ENCODE measurements at regions not wholly inside any gene's neighbourhood (a gene's known extent, or its start where the extent isn't known, plus 50 kb on each side); places are given as distances from the start of the nearest gene placed in this dataset.
"Not testable (repeated sequence)": the region's sequence is repeated elsewhere in the genome, so short reads cannot be mapped to it uniquely, and the experiment has no call there.

GRCh38 chr15:77930490-77930889, 147.0 kb downstream of the TBC1D2B start:
- H3K36me3 ChIP-seq (replicated peaks; ENCODE audit: insufficient read depth, low read length); H3K9ac ChIP-seq (ENCODE audit: low read length); H3K4me3 ChIP-seq (ENCODE audit: low read length); H3K9me2 ChIP-seq (replicated peaks; ENCODE audit: insufficient read depth, low read length); H3K4me2 ChIP-seq (ENCODE audit: low read depth, low read length); H3K27ac ChIP-seq (ENCODE audit: low read length); H3K79me2 ChIP-seq (ENCODE audit: low read length); H4K20me1 ChIP-seq (ENCODE audit: insufficient read depth, low read length); DNase-seq; H3K27me3 ChIP-seq (replicated peaks; ENCODE audit: insufficient read depth, low read length); H3F3A ChIP-seq (ENCODE audit: insufficient read depth, low read length); H3K4me1 ChIP-seq (ENCODE audit: low read length); H3K9me3 ChIP-seq (replicated peaks; ENCODE audit: insufficient read depth, low read length); H2AFZ ChIP-seq (ENCODE audit: low read length): not testable (repeated sequence)

DNA sequence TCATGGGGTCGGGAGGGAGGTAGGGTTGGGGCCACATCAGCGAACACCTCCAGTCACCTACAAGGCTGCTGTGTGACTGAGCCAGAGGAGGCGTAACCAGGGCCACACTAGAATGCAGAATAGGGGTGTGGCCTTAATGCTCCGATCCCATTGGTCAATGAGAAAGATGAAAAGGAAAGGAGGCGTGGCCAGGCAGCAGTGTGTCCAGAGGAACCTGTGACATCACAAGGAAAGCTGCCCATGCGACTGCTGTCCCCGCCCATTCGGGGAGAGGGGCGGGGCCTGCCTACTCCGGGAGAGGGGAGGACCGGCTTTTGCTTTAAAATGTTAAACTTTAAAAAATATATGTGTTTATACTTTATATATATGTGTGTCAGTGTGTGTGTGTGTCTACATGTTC, 150.7 kb downstream of the TBC1D2B start:
- H3K4me1 ChIP-seq (ENCODE audit: low read length); H3K9me2 ChIP-seq (replicated peaks; ENCODE audit: insufficient read depth, low read length); H3K27me3 ChIP-seq (replicated peaks; ENCODE audit: insufficient read depth, low read length); H2AFZ ChIP-seq (ENCODE audit: low read length); H3K36me3 ChIP-seq (replicated peaks; ENCODE audit: insufficient read depth, low read length); H4K20me1 ChIP-seq (ENCODE audit: insufficient read depth, low read length); H3K9ac ChIP-seq (ENCODE audit: low read length); H3K79me2 ChIP-seq (ENCODE audit: low read length); H3K4me3 ChIP-seq (ENCODE audit: low read length); H3K4me2 ChIP-seq (ENCODE audit: low read depth, low read length); H3K9me3 ChIP-seq (replicated peaks; ENCODE audit: insufficient read depth, low read length); H3K27ac ChIP-seq (ENCODE audit: low read length); H3F3A ChIP-seq (ENCODE audit: insufficient read depth, low read length): not testable (repeated sequence)
- DNase-seq, result peak; percentile 33

GRCh38 chr15:77926296-77926695, 151.2 kb downstream of the TBC1D2B start:
- not testable (repeated sequence) for H2AFZ ChIP-seq (ENCODE audit: low read length); DNase-seq; H3K4me2 ChIP-seq (ENCODE audit: low read depth, low read length); H3K4me3 ChIP-seq (ENCODE audit: low read length); H3K4me1 ChIP-seq (ENCODE audit: low read length); H3K9ac ChIP-seq (ENCODE audit: low read length); H3K27ac ChIP-seq (ENCODE audit: low read length); H3K36me3 ChIP-seq (replicated peaks; ENCODE audit: insufficient read depth, low read length); H3K9me3 ChIP-seq (replicated peaks; ENCODE audit: insufficient read depth, low read length); H3F3A ChIP-seq (ENCODE audit: insufficient read depth, low read length); H3K9me2 ChIP-seq (replicated peaks; ENCODE audit: insufficient read depth, low read length); H3K27me3 ChIP-seq (replicated peaks; ENCODE audit: insufficient read depth, low read length); H4K20me1 ChIP-seq (ENCODE audit: insufficient read depth, low read length); H3K79me2 ChIP-seq (ENCODE audit: low read length)

GRCh38 chr15:77925101-77925500, 152.4 kb downstream of the TBC1D2B start:
- not testable (repeated sequence) for H3K9me2 ChIP-seq (replicated peaks; ENCODE audit: insufficient read depth, low read length)

DNA sequence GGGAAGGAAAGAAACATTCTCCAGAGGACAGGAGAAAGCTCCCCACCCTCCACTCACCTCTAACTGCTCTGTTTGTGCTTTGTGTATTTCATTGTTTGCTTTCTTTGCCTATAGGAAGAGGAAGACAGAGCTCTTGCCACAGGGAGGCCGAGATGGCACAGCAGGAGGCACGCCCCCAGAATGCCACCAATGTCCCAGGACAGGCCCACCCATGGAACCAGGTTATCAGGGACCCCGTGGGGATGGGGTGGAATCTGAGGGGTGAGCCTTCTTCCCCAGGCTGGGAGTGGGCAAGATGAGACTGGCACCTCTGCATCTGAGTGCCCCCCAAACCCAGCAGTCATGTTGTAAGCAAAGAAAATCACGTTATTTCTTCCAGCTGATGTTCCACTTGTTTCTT, 155.8 kb downstream of the TBC1D2B start:
- Histone ChIP-seq H2AFZ (ENCODE audit: low read length) (no peak overlapping the region), H4K20me1 (ENCODE audit: insufficient read depth, low read length) (no peaks in the 10 kb centered on the region), H3K79me2 (ENCODE audit: low read length) (no peaks in the 10 kb centered on the region), H3K27ac (ENCODE audit: low read length) (no peak overlapping the region), H3K4me1 (ENCODE audit: low read length) (no peaks in the 10 kb centered on the region), H3K9ac (ENCODE audit: low read length) (no peak overlapping the region), H3K27me3 (replicated peaks; ENCODE audit: insufficient read depth, low read length) (0 out of 2 replicates have a peak, but pooled peaks cover 4% of the 10 kb centered on the region), H3K9me2 (replicated peaks; ENCODE audit: insufficient read depth, low read length) (no peaks in the 10 kb centered on the region), H3K4me3 (ENCODE audit: low read length) (no peak overlapping the region), H3K36me3 (replicated peaks; ENCODE audit: insufficient read depth, low read length) (no peaks in the 10 kb centered on the region), H3K9me3 (replicated peaks; ENCODE audit: insufficient read depth, low read length) (no peaks in the 10 kb centered on the region), H3F3A (ENCODE audit: insufficient read depth, low read length) (no peaks in the 10 kb centered on the region), H3K4me2 (ENCODE audit: low read depth, low read length) (no peak overlapping the region)
- no peak for DNase-seq
- TF ChIP-seq EZH2 (optimal IDR thresholded peaks at IDR 0.05; ENCODE audit: low read depth, low read length), result no peak
- TF ChIP-seq EZH2phosphoT487 (IDR thresholded peaks at IDR 0.05; ENCODE audit: low read length), result no peak
- TF ChIP-seq, protein P1, sequence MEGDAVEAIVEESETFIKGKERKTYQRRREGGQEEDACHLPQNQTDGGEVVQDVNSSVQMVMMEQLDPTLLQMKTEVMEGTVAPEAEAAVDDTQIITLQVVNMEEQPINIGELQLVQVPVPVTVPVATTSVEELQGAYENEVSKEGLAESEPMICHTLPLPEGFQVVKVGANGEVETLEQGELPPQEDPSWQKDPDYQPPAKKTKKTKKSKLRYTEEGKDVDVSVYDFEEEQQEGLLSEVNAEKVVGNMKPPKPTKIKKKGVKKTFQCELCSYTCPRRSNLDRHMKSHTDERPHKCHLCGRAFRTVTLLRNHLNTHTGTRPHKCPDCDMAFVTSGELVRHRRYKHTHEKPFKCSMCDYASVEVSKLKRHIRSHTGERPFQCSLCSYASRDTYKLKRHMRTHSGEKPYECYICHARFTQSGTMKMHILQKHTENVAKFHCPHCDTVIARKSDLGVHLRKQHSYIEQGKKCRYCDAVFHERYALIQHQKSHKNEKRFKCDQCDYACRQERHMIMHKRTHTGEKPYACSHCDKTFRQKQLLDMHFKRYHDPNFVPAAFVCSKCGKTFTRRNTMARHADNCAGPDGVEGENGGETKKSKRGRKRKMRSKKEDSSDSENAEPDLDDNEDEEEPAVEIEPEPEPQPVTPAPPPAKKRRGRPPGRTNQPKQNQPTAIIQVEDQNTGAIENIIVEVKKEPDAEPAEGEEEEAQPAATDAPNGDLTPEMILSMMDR (IDR thresholded peaks at IDR 0.05; ENCODE audit: low read length), result no peak

More at GRCh38 chr15:77925101-77925500, 152.4 kb downstream of the TBC1D2B start:
- H3K27ac ChIP-seq (ENCODE audit: low read length); H3F3A ChIP-seq (ENCODE audit: insufficient read depth, low read length); H3K4me1 ChIP-seq (ENCODE audit: low read length); H3K9me3 ChIP-seq (replicated peaks; ENCODE audit: insufficient read depth, low read length); H3K4me3 ChIP-seq (ENCODE audit: low read length); H4K20me1 ChIP-seq (ENCODE audit: insufficient read depth, low read length); DNase-seq; H2AFZ ChIP-seq (ENCODE audit: low read length); H3K79me2 ChIP-seq (ENCODE audit: low read length); H3K27me3 ChIP-seq (replicated peaks; ENCODE audit: insufficient read depth, low read length); H3K4me2 ChIP-seq (ENCODE audit: low read depth, low read length); H3K9ac ChIP-seq (ENCODE audit: low read length); H3K36me3 ChIP-seq (replicated peaks; ENCODE audit: insufficient read depth, low read length): not testable (repeated sequence)

DNA sequence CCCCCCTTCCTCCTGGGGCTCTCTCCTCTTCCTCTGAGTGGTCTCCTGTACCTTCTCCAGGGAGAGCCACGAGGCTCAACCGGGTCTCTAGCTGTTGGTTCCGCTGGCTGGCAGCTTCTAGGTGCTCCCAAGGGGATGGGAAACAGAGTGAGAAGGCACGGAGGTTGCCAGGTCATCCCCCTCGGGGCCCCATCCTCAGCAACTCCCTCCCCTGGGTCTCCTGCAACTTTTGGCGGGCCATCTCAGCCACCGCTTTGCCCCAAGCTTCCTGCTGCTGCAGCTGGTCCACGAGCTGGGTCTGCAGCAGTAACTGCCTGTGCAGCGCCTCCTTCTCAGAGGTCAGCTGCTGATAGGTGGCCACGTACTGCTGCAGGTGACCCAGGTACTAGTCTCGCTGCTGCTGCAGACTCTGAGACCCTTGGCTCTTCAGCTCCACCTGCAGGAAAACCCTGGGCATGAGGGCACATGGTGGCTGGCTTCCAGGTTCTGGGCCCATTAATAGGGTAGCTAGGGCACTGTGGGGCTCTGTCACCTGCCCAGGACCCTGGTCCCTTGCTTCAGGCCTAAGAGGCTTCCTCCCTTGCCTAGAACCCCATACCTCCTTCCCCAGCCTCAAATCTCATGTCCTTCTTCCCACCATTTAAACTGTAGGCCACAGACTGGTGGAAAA, 160.4 kb downstream of the TBC1D2B start:
- H4K20me1 ChIP-seq (ENCODE audit: insufficient read depth, low read length); H3F3A ChIP-seq (ENCODE audit: insufficient read depth, low read length); H3K27ac ChIP-seq (ENCODE audit: low read length); H3K4me3 ChIP-seq (ENCODE audit: low read length); H3K4me2 ChIP-seq (ENCODE audit: low read depth, low read length); H3K9me3 ChIP-seq (replicated peaks; ENCODE audit: insufficient read depth, low read length); H2AFZ ChIP-seq (ENCODE audit: low read length); H3K27me3 ChIP-seq (replicated peaks; ENCODE audit: insufficient read depth, low read length); H3K36me3 ChIP-seq (replicated peaks; ENCODE audit: insufficient read depth, low read length); H3K9ac ChIP-seq (ENCODE audit: low read length); H3K4me1 ChIP-seq (ENCODE audit: low read length); H3K79me2 ChIP-seq (ENCODE audit: low read length); DNase-seq; H3K9me2 ChIP-seq (replicated peaks; ENCODE audit: insufficient read depth, low read length): not testable (repeated sequence)

- H3K9ac ChIP-seq (ENCODE audit: low read length); H3K27me3 ChIP-seq (replicated peaks; ENCODE audit: insufficient read depth, low read length); H3K27ac ChIP-seq (ENCODE audit: low read length); DNase-seq; H2AFZ ChIP-seq (ENCODE audit: low read length); H4K20me1 ChIP-seq (ENCODE audit: insufficient read depth, low read length); H3K9me3 ChIP-seq (replicated peaks; ENCODE audit: insufficient read depth, low read length); H3K4me1 ChIP-seq (ENCODE audit: low read length); H3K4me2 ChIP-seq (ENCODE audit: low read depth, low read length); H3K4me3 ChIP-seq (ENCODE audit: low read length); H3K9me2 ChIP-seq (replicated peaks; ENCODE audit: insufficient read depth, low read length); H3F3A ChIP-seq (ENCODE audit: insufficient read depth, low read length); H3K36me3 ChIP-seq (replicated peaks; ENCODE audit: insufficient read depth, low read length); H3K79me2 ChIP-seq (ENCODE audit: low read length): not testable (repeated sequence)
Measured at GRCh38 chr15:77915961-77916330, 161.6 kb downstream of the TBC1D2B start.

All from MM.1S (cell line).